HG02943 (cell line): ENCODE measurements at regions not wholly inside any gene's neighbourhood (a gene's known extent, or its start where the extent isn't known, plus 50 kb on each side); places are given as distances from the start of the nearest gene placed in this dataset.

Experiments used
- ATAC-seq: cut with Tn5 transposase; IDR thresholded peaks from one replicate; pipeline ENCODE4 v1.9.1; 2021; ENCODE audit warnings: mild to moderate bottlenecking, low read depth, moderate library complexity; ENCODE audit not compliant: unreplicated experiment

DNA sequence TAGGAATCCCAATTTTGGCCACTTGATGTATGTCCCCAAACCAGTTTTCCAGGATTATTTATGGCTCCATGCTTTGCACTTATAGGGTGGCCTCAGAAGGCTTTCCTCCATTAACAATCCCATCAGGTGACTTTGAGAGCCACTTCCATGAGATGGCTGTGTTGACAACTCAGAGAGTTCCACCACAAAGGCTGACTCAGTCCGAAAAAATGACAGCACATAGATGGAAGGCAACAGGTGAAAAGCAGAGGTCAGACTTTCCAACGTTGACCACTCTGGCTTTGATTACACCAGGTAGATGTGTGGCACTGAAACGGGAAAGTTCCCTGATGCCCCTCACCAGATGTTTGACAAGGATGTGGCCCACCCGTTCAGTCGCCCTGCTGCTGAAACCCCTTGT, 431.4 kb upstream of the TNP1 start:
- ATAC-seq: no peak

- ATAC-seq: no peak
Measured at GRCh38 chr2:217290467-217290866, 430.6 kb upstream of the TNP1 start.

DNA sequence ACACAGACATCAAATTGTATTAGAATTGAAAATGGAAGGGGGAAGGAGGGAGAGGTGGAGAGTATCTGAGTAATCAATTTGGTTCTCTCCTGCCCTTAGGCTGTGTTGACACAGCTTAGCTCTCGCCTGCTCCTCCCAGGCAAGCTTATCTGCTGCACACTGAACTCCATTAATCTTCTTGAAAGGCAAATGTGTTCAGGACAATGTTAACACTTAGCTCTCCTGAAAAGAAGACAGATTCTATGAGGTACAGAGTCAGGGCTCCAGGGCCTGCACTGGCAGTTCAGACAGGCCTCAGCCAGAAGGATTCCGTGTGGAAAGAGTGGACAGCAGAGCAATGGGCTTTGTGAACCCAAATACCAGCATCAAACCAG, 430.0 kb upstream of the TNP1 start:
- no peak for ATAC-seq

- no peak for ATAC-seq
Measured at GRCh38 chr2:217289177-217289906, 429.5 kb upstream of the TNP1 start.

GRCh38 chr2:217288472-217289063, 428.7 kb upstream of the TNP1 start:
- no peak for ATAC-seq

DNA sequence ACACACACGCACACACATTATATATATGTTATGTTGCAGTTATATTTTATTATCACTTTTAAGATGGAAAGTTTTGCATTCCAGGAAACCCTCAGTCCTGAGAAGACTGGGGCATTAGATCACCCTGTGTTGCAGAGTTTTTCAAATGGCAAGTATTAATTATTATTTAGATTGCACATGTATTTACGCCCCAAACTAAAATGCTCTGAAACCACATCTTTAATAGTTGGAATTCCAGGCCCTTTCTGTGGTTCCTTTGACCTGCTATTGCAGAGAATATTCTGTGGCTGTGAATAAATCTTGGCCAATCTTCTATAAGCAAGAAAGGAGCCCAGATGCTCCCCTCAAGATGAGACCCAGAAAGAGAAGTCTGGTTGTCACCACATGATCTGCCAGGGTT, 427.0 kb upstream of the TNP1 start:
- no peak for ATAC-seq

DNA sequence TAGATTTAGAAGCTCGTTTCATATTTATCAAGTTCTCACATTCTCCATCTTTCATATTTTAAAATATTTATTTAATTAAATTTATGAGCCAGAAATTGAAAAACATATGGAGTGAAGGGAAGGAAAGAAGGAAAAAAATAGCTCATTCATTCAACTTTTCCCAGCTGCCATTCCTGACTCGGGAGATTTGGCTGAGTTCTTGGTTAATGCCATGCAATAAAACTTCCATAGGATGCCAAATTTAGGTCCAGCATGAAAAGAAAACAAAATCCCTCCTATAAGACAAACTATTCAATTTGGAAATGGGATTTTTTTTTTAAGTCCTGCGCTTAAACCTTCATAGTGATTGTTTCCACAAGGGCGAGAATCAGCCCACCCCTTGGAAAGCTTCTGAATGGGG, 426.1 kb upstream of the TNP1 start:
- ATAC-seq: no peak

DNA sequence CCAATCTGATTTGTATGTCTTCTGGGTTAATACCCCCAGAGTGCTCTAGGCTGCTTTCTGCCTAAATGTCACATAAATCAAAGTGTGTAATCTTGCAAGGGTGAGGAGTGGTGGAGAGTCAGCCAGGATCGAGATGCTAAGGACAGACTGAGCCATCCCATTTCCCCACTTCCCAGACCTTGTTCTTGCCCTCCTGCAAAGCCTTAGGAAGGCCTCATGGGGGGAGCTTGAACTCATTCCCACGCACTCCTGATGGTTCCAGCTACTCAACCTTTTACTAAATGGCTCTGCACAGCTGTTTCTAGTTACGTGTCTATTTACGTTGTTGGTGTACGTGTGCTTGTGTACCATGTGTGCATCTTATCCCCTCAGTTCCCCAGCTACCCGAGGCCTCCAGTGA, 423.6 kb upstream of the TNP1 start:
- no peak for ATAC-seq

DNA sequence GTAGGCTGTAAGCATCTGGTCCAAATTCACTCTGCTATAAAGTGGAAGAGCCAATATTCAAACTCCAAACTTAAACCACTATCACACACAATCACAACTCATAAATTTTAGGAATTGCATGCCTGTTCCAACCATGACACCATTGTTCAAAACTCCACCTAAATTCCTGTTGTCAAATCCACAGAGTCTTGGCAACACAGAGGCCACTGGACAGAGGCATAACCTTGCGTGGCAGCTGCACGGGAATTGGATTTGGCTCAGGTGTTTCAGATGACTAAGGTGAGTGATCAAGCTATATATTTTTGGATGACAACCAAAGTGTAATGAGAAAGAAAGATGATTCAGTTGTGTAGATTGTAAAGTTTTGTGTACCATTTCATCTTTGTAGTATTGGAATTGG, 422.7 kb upstream of the TNP1 start:
- no peak for ATAC-seq

GRCh38 chr2:217279556-217279955, 419.7 kb upstream of the TNP1 start:
- ATAC-seq: no peak

GRCh38 chr2:217279140-217279539, 419.3 kb upstream of the TNP1 start:
- ATAC-seq: no peak

DNA sequence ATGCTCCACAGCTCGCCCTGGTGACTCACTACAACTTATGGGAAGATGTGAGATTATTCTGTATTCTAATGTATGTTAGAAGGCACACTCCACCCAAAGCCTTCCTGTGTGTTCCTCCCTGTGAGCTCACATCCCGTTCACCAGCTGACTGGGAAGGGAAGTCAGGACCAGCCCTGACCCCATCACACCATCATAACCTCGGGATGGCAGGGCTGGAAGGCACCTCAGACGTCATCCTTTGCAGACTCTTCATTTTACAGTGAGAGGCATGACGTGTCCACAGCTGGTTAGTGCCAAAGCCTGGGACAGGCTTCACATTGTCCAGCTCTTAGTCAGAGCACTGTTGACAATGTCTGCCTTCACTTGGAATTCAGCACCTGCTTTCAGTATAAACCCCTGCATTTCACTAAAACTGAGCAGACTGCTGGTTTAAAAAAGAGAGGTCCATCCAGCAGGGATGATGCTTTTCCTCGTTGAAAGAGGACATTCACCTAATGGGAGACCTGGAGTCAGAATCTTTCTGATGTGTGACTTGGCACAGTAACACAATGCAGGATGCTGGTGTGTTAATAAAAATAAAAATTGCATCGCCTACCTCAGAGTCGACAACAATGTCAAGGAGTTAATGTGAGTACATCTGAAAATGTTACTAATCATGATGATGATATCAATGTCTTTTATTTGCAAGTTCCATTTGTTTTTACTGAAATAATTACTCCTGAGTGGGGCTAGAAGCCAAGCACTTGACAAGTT, 418.0 kb upstream of the TNP1 start:
- no peak for ATAC-seq

- no peak for ATAC-seq
Measured at GRCh38 chr2:217276433-217276832, 416.6 kb upstream of the TNP1 start.

- no peak for ATAC-seq
Measured at GRCh38 chr2:217275091-217275490, 415.2 kb upstream of the TNP1 start.

DNA sequence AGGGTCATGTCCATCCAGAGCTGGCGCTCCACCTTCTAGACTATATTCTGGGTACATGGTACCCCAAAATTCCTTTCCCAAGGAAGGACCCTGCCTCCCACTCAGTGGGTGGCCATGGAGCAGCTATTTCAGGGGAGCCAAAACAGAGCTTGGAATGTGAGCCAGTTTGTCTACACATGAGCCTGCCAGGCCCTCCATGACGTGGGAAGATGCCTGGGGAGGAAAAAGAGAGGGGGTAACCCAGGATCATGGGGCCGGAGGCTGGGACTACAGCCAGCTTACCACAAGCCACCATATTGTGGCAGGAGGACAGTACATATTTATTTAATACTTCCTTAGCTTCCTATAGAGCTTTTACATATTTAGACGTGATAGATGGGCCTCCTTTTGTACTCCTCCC, 414.7 kb upstream of the TNP1 start:
- ATAC-seq: no peak

- ATAC-seq: no peak
Measured at GRCh38 chr2:217273851-217274250, 414.0 kb upstream of the TNP1 start.

- no peak for ATAC-seq
Measured at GRCh38 chr2:217273162-217273561, 413.3 kb upstream of the TNP1 start.

- ATAC-seq: no peak
Measured at GRCh38 chr2:217271813-217272212, 411.9 kb upstream of the TNP1 start.

- no peak for ATAC-seq
Measured at GRCh38 chr2:217270485-217271121, 410.7 kb upstream of the TNP1 start.

GRCh38 chr2:217269701-217270484, 410.0 kb upstream of the TNP1 start:
- no peak for ATAC-seq

DNA sequence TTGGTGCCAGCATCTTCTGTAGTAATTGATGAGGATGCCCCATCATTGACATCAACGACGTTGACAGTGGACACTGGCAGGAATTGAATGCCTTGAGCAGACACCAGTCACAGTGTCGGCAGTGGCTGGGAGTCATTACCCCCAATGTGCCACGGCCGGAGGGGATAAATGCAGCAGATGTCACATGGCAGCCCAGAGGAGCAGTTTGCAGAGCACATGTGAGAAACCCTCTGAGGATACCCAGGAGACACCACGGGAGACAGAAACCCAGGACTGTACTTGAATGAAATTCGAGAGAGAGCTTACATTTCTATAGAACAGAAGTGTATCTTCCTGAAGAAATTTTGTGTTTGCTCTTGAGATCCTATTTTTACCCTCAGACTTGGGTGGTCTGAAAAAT, 409.1 kb upstream of the TNP1 start:
- no peak for ATAC-seq
